Rectal smooth muscle tissue (tissue), 1 donor: ENCODE measurements at regions not wholly inside any gene's neighbourhood (a gene's known extent, or its start where the extent isn't known, plus 50 kb on each side); places are given as distances from the start of the nearest gene placed in this dataset.
"Not testable (repeated sequence)": the region's sequence is repeated elsewhere in the genome, so short reads cannot be mapped to it uniquely, and the experiment has no call there.

Experiments
- H3K27ac ChIP-seq: one replicate; pipeline ENCODE4 v1.7.0; 2013; ENCODE audit warnings: low read depth, low read length, inconsistent platforms
- H3K27me3 ChIP-seq: one replicate; pipeline ENCODE4 v1.7.0; 2013; ENCODE audit warnings: low read length; ENCODE audit not compliant: control insufficient read depth, insufficient read depth
- H3K36me3 ChIP-seq: one replicate; pipeline ENCODE4 v1.7.0; 2013; ENCODE audit warnings: low read length; ENCODE audit not compliant: control insufficient read depth, insufficient read depth
- H3K4me1 ChIP-seq: one replicate; pipeline ENCODE4 v1.7.0; 2013; ENCODE audit warnings: low read length; ENCODE audit not compliant: control insufficient read depth, insufficient read depth
- H3K4me3 ChIP-seq: one replicate; pipeline ENCODE4 v1.7.0; 2013; ENCODE audit warnings: low read length
- H3K9ac ChIP-seq: one replicate; pipeline ENCODE4 v1.7.0; 2013; ENCODE audit warnings: low read length

- no peak overlapping the region for H3K4me3 ChIP-seq
- H3K4me1 ChIP-seq = no peaks in the 10 kb centered on the region
- no peak overlapping the region for H3K27ac ChIP-seq
- H3K27me3 ChIP-seq = no peaks in the 10 kb centered on the region
- no peaks in the 10 kb centered on the region for H3K36me3 ChIP-seq
- no peak overlapping the region for H3K9ac ChIP-seq
Observed at GRCh38 chrX:54615109-54615508, 85.1 kb downstream of the GNL3L start.

GRCh38 chrX:54633641-54634040, 103.6 kb downstream of the GNL3L start:
- no peaks in the 10 kb centered on the region for H3K27me3 ChIP-seq
- no peak overlapping the region for H3K27ac ChIP-seq
- no peaks in the 10 kb centered on the region for H3K36me3 ChIP-seq
- no peaks in the 10 kb centered on the region for H3K4me1 ChIP-seq
- H3K9ac ChIP-seq = no peak overlapping the region
- H3K4me3 ChIP-seq = no peak overlapping the region

GRCh38 chrX:54639018-54639345, 109.0 kb downstream of the GNL3L start:
- H3K27me3 ChIP-seq = no peaks in the 10 kb centered on the region
- H3K27ac ChIP-seq = peak overlapping the region; percentile 93
- H3K36me3 ChIP-seq = no peaks in the 10 kb centered on the region
- peaks cover 2% of the 10 kb centered on the region for H3K4me1 ChIP-seq
- no peak overlapping the region for H3K9ac ChIP-seq
- H3K4me3 ChIP-seq = no peak overlapping the region

- Histone ChIP-seq H3K27ac (peak overlapping the region; percentile 93), H3K4me1 (peaks cover 2% of the 10 kb centered on the region), H3K27me3 (no peaks in the 10 kb centered on the region), H3K9ac (no peak overlapping the region), H3K36me3 (no peaks in the 10 kb centered on the region), H3K4me3 (peak overlapping the region; percentile 61)
Observed at GRCh38 chrX:54639346-54640102, 109.5 kb downstream of the GNL3L start.

- Histone ChIP-seq H3K27ac (peak overlapping the region; percentile 93), H3K27me3 (no peaks in the 10 kb centered on the region), H3K36me3 (no peaks in the 10 kb centered on the region), H3K9ac (no peak overlapping the region), H3K4me3 (peak overlapping the region; percentile 48), H3K4me1 (peaks cover 2% of the 10 kb centered on the region)
Observed at GRCh38 chrX:54640103-54640690, 110.2 kb downstream of the GNL3L start.

- H3K27me3 ChIP-seq = no peaks in the 10 kb centered on the region
- H3K27ac ChIP-seq = peak overlapping the region; percentile 93
- H3K36me3 ChIP-seq = no peaks in the 10 kb centered on the region
- no peak overlapping the region for H3K4me3 ChIP-seq
- peaks cover 2% of the 10 kb centered on the region for H3K4me1 ChIP-seq
- no peak overlapping the region for H3K9ac ChIP-seq
Observed at GRCh38 chrX:54640736-54641135, 110.7 kb downstream of the GNL3L start.

GRCh38 chrX:54641530-54641929, 111.5 kb downstream of the GNL3L start:
- H3K4me3 ChIP-seq = no peak overlapping the region
- H3K27ac ChIP-seq = no peak overlapping the region
- H3K27me3 ChIP-seq = no peaks in the 10 kb centered on the region
- no peak overlapping the region for H3K9ac ChIP-seq
- peaks cover 2% of the 10 kb centered on the region for H3K4me1 ChIP-seq
- H3K36me3 ChIP-seq = no peaks in the 10 kb centered on the region

GRCh38 chrX:54647607-54648006, 117.6 kb downstream of the GNL3L start:
- H3K36me3 ChIP-seq, H3K27me3 ChIP-seq, H3K27ac ChIP-seq, H3K9ac ChIP-seq, H3K4me3 ChIP-seq, H3K4me1 ChIP-seq: not testable (repeated sequence)

- Histone ChIP-seq H3K27me3 (no peaks in the 10 kb centered on the region), H3K27ac (no peak overlapping the region), H3K36me3 (no peaks in the 10 kb centered on the region), H3K4me3 (no peak overlapping the region), H3K9ac (no peak overlapping the region), H3K4me1 (no peaks in the 10 kb centered on the region)
Observed at GRCh38 chrX:54659547-54659946, 129.5 kb downstream of the GNL3L start.

- Histone ChIP-seq H3K27ac (no peak overlapping the region), H3K4me1 (no peaks in the 10 kb centered on the region), H3K36me3 (no peaks in the 10 kb centered on the region), H3K9ac (no peak overlapping the region), H3K27me3 (no peaks in the 10 kb centered on the region), H3K4me3 (no peak overlapping the region)
Observed at GRCh38 chrX:54675762-54676161, 122.3 kb downstream of the ITIH6 start.

GRCh38 chrX:54695231-54695630, 102.8 kb downstream of the ITIH6 start:
- no peaks in the 10 kb centered on the region for H3K36me3 ChIP-seq
- H3K9ac ChIP-seq = no peak overlapping the region
- H3K27me3 ChIP-seq = no peaks in the 10 kb centered on the region
- H3K4me1 ChIP-seq = no peaks in the 10 kb centered on the region
- no peak overlapping the region for H3K4me3 ChIP-seq
- H3K27ac ChIP-seq = no peak overlapping the region

- Histone ChIP-seq H3K27me3 (no peaks in the 10 kb centered on the region), H3K4me1 (no peaks in the 10 kb centered on the region), H3K4me3 (no peak overlapping the region), H3K36me3 (no peaks in the 10 kb centered on the region), H3K9ac (no peak overlapping the region), H3K27ac (no peak overlapping the region)
Observed at GRCh38 chrX:54695816-54696487, 102.1 kb downstream of the ITIH6 start.
